Panc1 (cell line): ENCODE measurements at regions not wholly inside any gene's neighbourhood (a gene's known extent, or its start where the extent isn't known, plus 50 kb on each side); places are given as distances from the start of the nearest gene placed in this dataset.

Experiments
- POLR2AphosphoS5 ChIP-seq: IDR thresholded peaks from 2 replicates; pipeline ENCODE4 v1.6.1; 2012; ENCODE audit warnings: mild to moderate bottlenecking, low read depth, low read length, moderate library complexity
- TCF7L2 ChIP-seq: IDR thresholded peaks from 2 replicates; pipeline ENCODE4 v1.6.1; 2011; ENCODE audit warnings: mild to moderate bottlenecking, low read depth, low read length, inconsistent platforms
- TF ChIP-seq, protein P1 (sequence below): fragments of 450-650 bp; IDR thresholded peaks from 2 replicates; pipeline ENCODE4 v1.5.1; 2017; ENCODE audit warnings: mild to moderate bottlenecking
- TF ChIP-seq, protein P2 (sequence below), 2 experiments: IDR thresholded peaks; 2 replicates each; pipeline ENCODE4 v1.6.1; 2011 to 2012; ENCODE audit warnings: low read depth in 2 of 2, control low read depth in 1 of 2, low read length in 1 of 2, mild to moderate bottlenecking in 1 of 2, moderate library complexity in 1 of 2; ENCODE audit not compliant: insufficient read depth in 1 of 2

DNA sequence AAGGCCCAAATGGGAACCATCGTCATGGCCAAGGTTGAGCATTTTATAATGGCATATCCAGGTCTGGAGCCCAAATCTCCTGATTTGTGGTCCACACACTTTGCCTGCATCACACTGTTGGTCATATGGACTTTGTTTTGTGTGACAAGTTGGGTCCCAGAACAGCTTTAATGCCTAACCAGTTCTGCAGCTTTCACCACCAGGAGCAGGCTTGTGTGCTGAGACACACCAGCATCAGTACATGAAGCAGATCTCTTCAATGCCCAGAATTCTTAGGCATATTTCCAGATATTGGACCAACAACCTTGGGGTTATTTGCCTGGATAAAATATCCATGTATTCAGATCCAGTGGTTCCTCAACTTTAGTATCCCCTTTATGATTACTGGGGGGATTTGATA lies 371.3 kb downstream of the FBXW7 start:
- TF ChIP-seq, protein P1, sequence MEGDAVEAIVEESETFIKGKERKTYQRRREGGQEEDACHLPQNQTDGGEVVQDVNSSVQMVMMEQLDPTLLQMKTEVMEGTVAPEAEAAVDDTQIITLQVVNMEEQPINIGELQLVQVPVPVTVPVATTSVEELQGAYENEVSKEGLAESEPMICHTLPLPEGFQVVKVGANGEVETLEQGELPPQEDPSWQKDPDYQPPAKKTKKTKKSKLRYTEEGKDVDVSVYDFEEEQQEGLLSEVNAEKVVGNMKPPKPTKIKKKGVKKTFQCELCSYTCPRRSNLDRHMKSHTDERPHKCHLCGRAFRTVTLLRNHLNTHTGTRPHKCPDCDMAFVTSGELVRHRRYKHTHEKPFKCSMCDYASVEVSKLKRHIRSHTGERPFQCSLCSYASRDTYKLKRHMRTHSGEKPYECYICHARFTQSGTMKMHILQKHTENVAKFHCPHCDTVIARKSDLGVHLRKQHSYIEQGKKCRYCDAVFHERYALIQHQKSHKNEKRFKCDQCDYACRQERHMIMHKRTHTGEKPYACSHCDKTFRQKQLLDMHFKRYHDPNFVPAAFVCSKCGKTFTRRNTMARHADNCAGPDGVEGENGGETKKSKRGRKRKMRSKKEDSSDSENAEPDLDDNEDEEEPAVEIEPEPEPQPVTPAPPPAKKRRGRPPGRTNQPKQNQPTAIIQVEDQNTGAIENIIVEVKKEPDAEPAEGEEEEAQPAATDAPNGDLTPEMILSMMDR, result no peak
- TF ChIP-seq TCF7L2, result no peak
- no peak for TF ChIP-seq POLR2AphosphoS5
- TF ChIP-seq, protein P2, sequence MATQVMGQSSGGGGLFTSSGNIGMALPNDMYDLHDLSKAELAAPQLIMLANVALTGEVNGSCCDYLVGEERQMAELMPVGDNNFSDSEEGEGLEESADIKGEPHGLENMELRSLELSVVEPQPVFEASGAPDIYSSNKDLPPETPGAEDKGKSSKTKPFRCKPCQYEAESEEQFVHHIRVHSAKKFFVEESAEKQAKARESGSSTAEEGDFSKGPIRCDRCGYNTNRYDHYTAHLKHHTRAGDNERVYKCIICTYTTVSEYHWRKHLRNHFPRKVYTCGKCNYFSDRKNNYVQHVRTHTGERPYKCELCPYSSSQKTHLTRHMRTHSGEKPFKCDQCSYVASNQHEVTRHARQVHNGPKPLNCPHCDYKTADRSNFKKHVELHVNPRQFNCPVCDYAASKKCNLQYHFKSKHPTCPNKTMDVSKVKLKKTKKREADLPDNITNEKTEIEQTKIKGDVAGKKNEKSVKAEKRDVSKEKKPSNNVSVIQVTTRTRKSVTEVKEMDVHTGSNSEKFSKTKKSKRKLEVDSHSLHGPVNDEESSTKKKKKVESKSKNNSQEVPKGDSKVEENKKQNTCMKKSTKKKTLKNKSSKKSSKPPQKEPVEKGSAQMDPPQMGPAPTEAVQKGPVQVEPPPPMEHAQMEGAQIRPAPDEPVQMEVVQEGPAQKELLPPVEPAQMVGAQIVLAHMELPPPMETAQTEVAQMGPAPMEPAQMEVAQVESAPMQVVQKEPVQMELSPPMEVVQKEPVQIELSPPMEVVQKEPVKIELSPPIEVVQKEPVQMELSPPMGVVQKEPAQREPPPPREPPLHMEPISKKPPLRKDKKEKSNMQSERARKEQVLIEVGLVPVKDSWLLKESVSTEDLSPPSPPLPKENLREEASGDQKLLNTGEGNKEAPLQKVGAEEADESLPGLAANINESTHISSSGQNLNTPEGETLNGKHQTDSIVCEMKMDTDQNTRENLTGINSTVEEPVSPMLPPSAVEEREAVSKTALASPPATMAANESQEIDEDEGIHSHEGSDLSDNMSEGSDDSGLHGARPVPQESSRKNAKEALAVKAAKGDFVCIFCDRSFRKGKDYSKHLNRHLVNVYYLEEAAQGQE (IDR thresholded peaks at IDR 0.05; ENCODE audit: insufficient read depth in 1 of 2, low read depth in 2 of 2, low read length in 1 of 2), result no peak
